HG02885 (cell line): ENCODE measurements at regions not wholly inside any gene's neighbourhood (a gene's known extent, or its start where the extent isn't known, plus 50 kb on each side); places are given as distances from the start of the nearest gene placed in this dataset.
"Not testable (repeated sequence)": the region's sequence is repeated elsewhere in the genome, so short reads cannot be mapped to it uniquely, and the experiment has no call there.

ENCODE experiments used
- ATAC-seq: cut with Tn5 transposase; IDR thresholded peaks from one replicate; pipeline ENCODE4 v1.9.1; 2021; ENCODE audit warnings: mild to moderate bottlenecking; ENCODE audit not compliant: unreplicated experiment, poor library complexity

- ATAC-seq: no peak
These were observed 105.1 kb upstream of the GALNT15 start for GRCh38 chr3:16069149-16069922.

GRCh38 chr3:16070707-16071106 is 103.8 kb upstream of the GALNT15 start:
- no peak for ATAC-seq

- no peak for ATAC-seq
These were observed 103.3 kb upstream of the GALNT15 start for GRCh38 chr3:16071206-16071605.

GRCh38 chr3:16072420-16073110 is 101.9 kb upstream of the GALNT15 start:
- no peak for ATAC-seq

GRCh38 chr3:16073203-16073602 is 101.3 kb upstream of the GALNT15 start:
- no peak for ATAC-seq

GRCh38 chr3:16073990-16074671 is 100.3 kb upstream of the GALNT15 start:
- ATAC-seq: not testable (repeated sequence)

GRCh38 chr3:16075647-16076046 is 98.8 kb upstream of the GALNT15 start:
- ATAC-seq: no peak

GRCh38 chr3:16076564-16076963 is 97.9 kb upstream of the GALNT15 start:
- ATAC-seq: no peak

GRCh38 chr3:16077146-16077545 is 97.3 kb upstream of the GALNT15 start:
- ATAC-seq: not testable (repeated sequence)

GRCh38 chr3:16077681-16078080 is 96.8 kb upstream of the GALNT15 start:
- ATAC-seq: not testable (repeated sequence)

GRCh38 chr3:16079519-16079918 is 95.0 kb upstream of the GALNT15 start:
- ATAC-seq: no peak

GRCh38 chr3:16081661-16082060 is 92.8 kb upstream of the GALNT15 start:
- ATAC-seq: no peak

GRCh38 chr3:16084887-16085286 is 89.6 kb upstream of the GALNT15 start:
- no peak for ATAC-seq

- ATAC-seq: no peak
These were observed 89.1 kb upstream of the GALNT15 start for GRCh38 chr3:16085410-16085809.

GRCh38 chr3:16085884-16086608 is 88.4 kb upstream of the GALNT15 start:
- ATAC-seq: no peak

GRCh38 chr3:16086690-16087089 is 87.8 kb upstream of the GALNT15 start:
- no peak for ATAC-seq

- ATAC-seq: no peak
These were observed 86.0 kb upstream of the GALNT15 start for GRCh38 chr3:16088496-16088895.

- ATAC-seq: no peak
These were observed 85.0 kb upstream of the GALNT15 start for GRCh38 chr3:16089521-16089920.

GRCh38 chr3:16090024-16090423 is 84.5 kb upstream of the GALNT15 start:
- ATAC-seq: no peak

GRCh38 chr3:16090706-16091105 is 83.8 kb upstream of the GALNT15 start:
- no peak for ATAC-seq

GRCh38 chr3:16092923-16093322 is 81.6 kb upstream of the GALNT15 start:
- no peak for ATAC-seq
